HEK293T (cell line): ENCODE measurements at regions not wholly inside any gene's neighbourhood (a gene's known extent, or its start where the extent isn't known, plus 50 kb on each side); places are given as distances from the start of the nearest gene placed in this dataset.

ENCODE experiments used
- BHLHE40 ChIP-seq: fragments of 450-650 bp; IDR thresholded peaks from 2 replicates; pipeline ENCODE4 v1.6.1; 2016; ENCODE audit warnings: mild to moderate bottlenecking, moderate library complexity, borderline replicate concordance
- CTBP1 ChIP-seq: fragments of 450-650 bp; IDR thresholded peaks from 2 replicates; pipeline ENCODE4 v1.6.1; 2016; ENCODE audit warnings: borderline replicate concordance
- ELF4 ChIP-seq: fragments of 450-650 bp; IDR thresholded peaks from 2 replicates; pipeline ENCODE4 v1.6.1; 2017; ENCODE audit warnings: antibody characterized with exemption
- FOXA1 ChIP-seq: fragments of 450-650 bp; IDR thresholded peaks from 2 replicates; pipeline ENCODE4 v1.6.1; 2016; ENCODE audit warnings: mild to moderate bottlenecking
- FOXK2 ChIP-seq: fragments of 450-650 bp; IDR thresholded peaks from 2 replicates; pipeline ENCODE4 v1.6.1; 2016; ENCODE audit warnings: mild to moderate bottlenecking
- FOXM1 ChIP-seq: fragments of 450-650 bp; IDR thresholded peaks from 2 replicates; pipeline ENCODE4 v1.6.1; 2017; ENCODE audit warnings: mild to moderate bottlenecking, borderline replicate concordance
- HDGF ChIP-seq: fragments of 450-650 bp; IDR thresholded peaks from 2 replicates; pipeline ENCODE4 v1.6.1; 2017; ENCODE audit warnings: antibody characterized with exemption, borderline replicate concordance
- NFRKB ChIP-seq: fragments of 450-650 bp; IDR thresholded peaks from 2 replicates; pipeline ENCODE4 v1.6.1; 2016; ENCODE audit warnings: mild to moderate bottlenecking, moderate library complexity
- SP1 ChIP-seq: fragments of 450-650 bp; IDR thresholded peaks from 2 replicates; pipeline ENCODE4 v1.6.1; 2017
- TARDBP ChIP-seq: fragments of 450-650 bp; IDR thresholded peaks from 2 replicates; pipeline ENCODE4 v1.6.1; 2016
- ZNF384 ChIP-seq: fragments of 450-650 bp; IDR thresholded peaks from 2 replicates; pipeline ENCODE4 v1.6.1; 2016
- TF ChIP-seq, protein P1 (sequence below): fragments of 450-650 bp; IDR thresholded peaks from 2 replicates; pipeline ENCODE4 v1.6.1; 2016

DNA sequence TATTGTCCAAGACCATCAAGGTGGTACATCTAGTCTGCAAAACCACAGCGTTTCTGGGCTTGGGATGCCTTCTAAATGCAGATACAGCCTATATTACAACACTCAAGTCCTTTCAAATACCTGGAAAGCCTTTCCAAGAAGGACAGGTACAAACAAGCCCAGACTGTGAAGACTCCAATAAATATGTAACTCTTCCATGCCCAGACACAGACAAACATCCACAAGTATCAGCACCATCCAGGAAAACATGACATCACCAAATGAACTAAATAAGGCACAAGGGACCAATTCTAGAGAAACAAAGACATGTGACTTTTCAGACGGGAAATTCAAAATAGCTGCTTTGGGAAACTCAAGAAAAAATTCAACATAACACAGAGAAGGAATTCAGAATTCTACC, 152.7 kb upstream of the POC5 start:
- TF ChIP-seq NFRKB (no peak), FOXM1 (no peak), BHLHE40 (no peak), FOXA1 (no peak), SP1 (no peak), FOXK2 (no peak), HDGF (no peak), CTBP1 (no peak), ELF4 (no peak), TARDBP (no peak), ZNF384 (no peak)
- TF ChIP-seq, protein P1, sequence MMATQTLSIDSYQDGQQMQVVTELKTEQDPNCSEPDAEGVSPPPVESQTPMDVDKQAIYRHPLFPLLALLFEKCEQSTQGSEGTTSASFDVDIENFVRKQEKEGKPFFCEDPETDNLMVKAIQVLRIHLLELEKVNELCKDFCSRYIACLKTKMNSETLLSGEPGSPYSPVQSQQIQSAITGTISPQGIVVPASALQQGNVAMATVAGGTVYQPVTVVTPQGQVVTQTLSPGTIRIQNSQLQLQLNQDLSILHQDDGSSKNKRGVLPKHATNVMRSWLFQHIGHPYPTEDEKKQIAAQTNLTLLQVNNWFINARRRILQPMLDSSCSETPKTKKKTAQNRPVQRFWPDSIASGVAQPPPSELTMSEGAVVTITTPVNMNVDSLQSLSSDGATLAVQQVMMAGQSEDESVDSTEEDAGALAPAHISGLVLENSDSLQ, result no peak
